HG03060 (cell line): ENCODE measurements at regions not wholly inside any gene's neighbourhood (a gene's known extent, or its start where the extent isn't known, plus 50 kb on each side); places are given as distances from the start of the nearest gene placed in this dataset.
"Not testable (repeated sequence)": the region's sequence is repeated elsewhere in the genome, so short reads cannot be mapped to it uniquely, and the experiment has no call there.

Experiments
- ATAC-seq: cut with Tn5 transposase; IDR thresholded peaks from one replicate; pipeline ENCODE4 v1.9.1; 2021; ENCODE audit warnings: low read depth, moderate number of reproducible peaks; ENCODE audit not compliant: unreplicated experiment

DNA sequence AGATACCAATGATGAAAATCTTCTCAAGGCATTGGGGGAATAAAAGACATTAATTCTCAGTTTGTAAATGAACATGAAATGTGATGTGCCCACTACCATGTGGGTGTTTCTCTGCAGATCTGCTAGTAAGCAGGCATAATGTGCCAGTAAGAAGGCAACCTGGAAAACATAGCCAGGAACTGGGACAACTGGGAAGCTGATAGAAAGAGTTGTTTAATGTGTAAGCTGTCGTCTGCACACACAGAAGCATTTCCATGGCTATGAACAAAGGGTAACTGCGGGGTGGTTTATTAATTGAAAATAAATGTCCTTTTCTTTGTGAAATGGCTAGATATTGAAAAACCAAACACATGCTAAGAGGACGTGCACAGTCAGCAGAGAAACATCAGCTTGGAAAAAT is 52.0 kb downstream of the ZC3H11B start:
- no peak for ATAC-seq

GRCh38 chr1:219559899-219560298 is 53.0 kb downstream of the ZC3H11B start:
- no peak for ATAC-seq

- no peak for ATAC-seq
These were observed 57.1 kb downstream of the ZC3H11B start for GRCh38 chr1:219555806-219556205.

DNA sequence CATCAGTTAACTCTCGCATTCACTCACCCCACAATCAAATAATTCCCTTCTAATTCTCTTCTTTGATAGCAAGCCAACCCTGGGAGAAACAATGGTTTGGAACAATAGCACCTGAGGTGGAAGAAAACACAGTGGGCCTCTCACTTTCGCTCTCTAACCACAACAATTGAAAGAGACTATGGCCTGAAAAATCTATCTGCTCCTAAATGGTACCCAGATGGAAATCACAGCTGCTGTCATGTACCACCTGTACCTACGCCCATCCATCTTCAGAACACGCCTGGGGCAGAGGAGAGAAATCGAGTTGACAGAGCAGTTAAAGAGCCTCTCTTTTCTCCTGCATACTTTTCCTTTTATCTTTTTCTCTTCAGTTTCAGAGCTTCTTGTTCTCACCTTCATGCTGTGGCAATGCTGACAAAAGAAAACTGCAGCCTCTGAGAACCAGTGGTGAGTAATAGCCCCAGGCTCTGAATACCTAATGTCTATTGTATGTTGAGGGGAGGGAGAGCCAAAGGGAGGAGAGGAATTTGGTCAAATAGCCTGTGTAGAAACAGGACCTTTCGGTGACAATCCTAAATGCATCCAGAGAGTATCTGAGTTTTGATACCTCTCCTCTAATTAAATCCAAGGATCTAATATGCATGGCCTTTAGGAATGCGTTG is 57.7 kb downstream of the ZC3H11B start:
- no peak for ATAC-seq

DNA sequence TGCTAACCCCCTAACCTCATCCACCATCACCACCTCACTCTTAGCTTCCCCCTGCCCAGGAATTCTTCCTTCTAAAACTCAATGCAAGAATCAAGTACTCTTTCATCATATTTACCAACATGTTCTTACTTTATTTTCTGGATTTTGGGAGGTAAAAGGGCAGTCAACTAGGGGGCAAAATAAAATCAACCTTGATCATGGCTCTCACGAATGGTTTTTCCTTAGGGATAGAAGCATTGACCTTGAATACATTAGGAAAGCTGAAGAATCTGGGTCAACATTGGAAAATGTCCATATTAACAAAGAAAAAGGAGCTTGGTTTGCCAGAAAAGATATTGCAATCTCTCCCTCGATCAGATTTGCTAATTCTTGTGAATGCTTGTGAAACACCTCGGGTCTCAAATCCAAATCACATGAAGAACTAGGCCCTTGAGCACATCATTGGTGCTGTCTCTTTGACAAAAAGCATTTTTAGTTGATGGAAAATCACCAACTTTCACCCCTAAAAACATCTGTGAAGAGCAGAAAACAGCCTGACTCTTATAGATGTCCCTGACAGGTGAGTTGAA is 58.9 kb downstream of the ZC3H11B start:
- ATAC-seq, result no peak

- ATAC-seq, result no peak
These were observed 62.7 kb downstream of the ZC3H11B start for GRCh38 chr1:219550201-219550600.

DNA sequence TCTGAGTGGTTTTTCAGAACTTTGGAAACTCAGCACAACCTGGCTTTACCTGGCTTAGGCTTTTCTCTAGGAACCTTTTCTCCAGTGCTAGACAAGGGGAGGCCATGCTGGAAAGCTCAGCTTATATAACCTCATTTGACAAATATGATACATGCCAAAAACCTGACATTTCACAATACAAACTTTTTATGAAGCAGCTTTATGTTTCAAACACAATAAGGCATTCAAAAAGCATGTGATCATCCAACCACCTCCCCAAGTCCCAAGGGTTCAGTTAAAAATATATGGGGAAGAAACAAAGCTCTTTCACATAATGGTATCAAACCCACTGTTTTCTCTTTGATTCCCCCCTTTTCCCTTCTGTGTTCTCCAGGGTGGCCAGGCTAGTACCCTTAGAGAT is 63.7 kb downstream of the ZC3H11B start:
- no peak for ATAC-seq

- ATAC-seq, result no peak
These were observed 64.5 kb downstream of the ZC3H11B start for GRCh38 chr1:219548386-219548785.

GRCh38 chr1:219545756-219546155 is 67.1 kb downstream of the ZC3H11B start:
- not testable (repeated sequence) for ATAC-seq

GRCh38 chr1:219544163-219544846 is 68.6 kb downstream of the ZC3H11B start:
- no peak for ATAC-seq

DNA sequence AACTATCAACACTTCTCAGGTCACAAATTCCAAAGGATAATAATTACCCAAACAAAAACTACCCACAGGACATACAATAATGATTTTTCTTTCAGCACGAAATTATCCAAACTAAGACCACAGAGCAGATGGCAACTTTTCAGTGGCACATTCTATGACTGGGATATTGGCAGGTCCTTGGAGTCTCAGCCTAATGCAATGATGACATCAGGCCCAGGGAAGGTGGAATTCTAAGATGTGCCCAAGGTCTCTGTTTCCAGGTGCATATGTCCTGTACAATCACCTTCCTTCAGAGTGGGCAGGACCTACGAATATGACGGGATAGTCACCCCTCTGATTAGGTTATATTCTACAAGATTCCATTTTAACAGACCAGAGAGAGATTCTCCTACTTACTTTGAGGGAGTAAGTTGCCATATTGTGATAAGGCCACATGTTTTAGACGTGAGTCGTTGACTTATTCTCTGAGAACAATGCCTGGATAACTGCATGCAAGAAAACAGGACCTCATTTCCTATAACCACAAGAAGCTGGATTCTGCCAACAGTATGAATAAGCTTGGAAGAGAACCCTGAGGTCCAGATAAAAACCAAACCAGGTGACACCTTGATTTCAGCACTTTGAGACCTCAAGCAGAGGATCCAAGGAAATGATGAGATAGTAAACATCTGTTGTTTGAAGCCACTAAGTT is 69.9 kb downstream of the ZC3H11B start:
- ATAC-seq, result no peak

- ATAC-seq, result no peak
These were observed 71.0 kb downstream of the ZC3H11B start for GRCh38 chr1:219541946-219542345.

- no peak for ATAC-seq
These were observed 73.2 kb downstream of the ZC3H11B start for GRCh38 chr1:219539645-219540254.

DNA sequence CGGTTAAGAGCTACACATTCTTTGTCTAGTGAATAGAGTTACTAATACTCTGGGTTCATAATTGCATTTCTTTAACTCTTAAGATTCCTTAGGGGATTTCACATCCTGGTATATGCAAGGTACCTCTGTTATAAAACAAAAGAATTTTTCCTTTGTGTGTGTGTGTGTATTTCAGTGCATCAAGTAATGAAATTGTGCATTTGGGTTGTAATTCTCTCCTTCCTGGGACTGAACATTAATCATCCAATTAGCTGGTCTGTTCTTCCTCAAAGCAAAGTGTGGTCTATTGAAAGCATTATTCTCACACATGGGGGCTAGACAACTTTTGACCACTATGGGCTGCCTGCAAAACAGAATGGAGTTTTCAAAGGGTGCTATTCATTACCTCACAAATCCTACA is 74.0 kb downstream of the ZC3H11B start:
- no peak for ATAC-seq

DNA sequence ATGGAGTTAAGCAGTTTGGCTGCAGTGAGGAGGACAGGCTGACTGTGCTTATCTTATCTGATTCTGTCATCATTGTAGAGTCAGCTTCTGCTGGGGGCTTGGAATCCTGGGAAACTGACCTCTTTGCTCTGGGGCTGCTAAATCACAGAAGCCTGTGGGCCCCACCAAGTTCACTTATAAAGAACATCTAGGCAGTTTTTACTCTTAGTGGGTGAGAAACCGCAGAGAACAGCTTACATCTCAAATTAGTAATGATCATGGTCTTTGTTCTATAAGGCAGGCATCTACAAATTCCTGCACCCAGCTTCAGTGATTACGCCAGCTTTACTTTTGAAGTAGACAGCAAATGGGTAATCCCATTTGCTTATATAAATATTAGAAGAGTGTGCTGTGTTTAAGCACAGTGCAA is 75.7 kb downstream of the ZC3H11B start:
- no peak for ATAC-seq

DNA sequence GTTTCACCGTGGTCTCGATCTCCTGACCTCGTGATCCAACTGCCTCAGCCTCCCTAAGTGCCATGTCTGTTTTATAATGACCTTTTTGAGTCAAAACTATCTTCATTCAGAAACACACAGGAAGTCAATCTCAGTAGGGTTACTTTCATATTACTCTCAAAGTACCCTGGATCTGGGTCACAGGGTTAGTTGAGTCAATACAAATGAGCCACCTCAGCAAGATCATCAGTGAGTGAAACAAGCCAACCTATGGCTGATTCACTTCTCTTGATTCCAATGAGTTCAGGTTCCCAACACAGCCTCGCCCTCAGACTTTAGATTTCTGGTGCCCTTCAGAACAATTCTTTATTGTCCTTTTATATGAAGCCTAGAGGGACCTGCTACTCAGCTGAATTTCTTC is 76.9 kb downstream of the ZC3H11B start:
- ATAC-seq, result no peak

- no peak for ATAC-seq
These were observed 77.9 kb downstream of the ZC3H11B start for GRCh38 chr1:219534991-219535390.

- ATAC-seq, result no peak
These were observed 79.6 kb downstream of the ZC3H11B start for GRCh38 chr1:219533280-219533679.

DNA sequence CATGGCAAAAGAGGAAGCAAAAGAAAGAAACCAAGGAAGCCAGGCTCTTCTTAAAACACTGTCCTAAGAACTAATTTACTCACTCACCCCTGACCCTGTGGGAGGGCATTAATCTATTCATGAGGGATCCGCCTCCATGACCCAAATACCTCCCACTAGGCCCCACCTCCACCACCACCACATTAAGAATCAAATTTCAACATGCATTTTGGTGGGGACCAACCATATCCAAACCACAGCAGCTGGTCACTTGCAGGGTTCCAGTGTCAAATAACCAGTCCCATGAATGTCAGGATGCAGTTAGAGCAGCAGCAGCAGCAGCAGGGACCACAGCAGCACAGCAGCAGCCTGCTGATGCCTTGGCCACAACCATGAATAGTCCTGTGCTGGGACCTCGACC is 83.8 kb downstream of the ZC3H11B start:
- no peak for ATAC-seq

GRCh38 chr1:219528633-219529032 is 84.3 kb downstream of the ZC3H11B start:
- ATAC-seq, result no peak

- ATAC-seq, result no peak
These were observed 84.9 kb downstream of the ZC3H11B start for GRCh38 chr1:219527994-219528393.
